Dermis blood vessel endothelial cell (primary cell): ENCODE measurements at regions not wholly inside any gene's neighbourhood (a gene's known extent, or its start where the extent isn't known, plus 50 kb on each side); places are given as distances from the start of the nearest gene placed in this dataset.
"Not testable (repeated sequence)": the region's sequence is repeated elsewhere in the genome, so short reads cannot be mapped to it uniquely, and the experiment has no call there.

Experiments
- DNase-seq: peaks from one replicate; pipeline ENCODE4 v3.0.0; 2010

GRCh38 chr4:112058433-112058832 lies 86.8 kb upstream of the FAM241A start:
- peak; percentile 53 for DNase-seq

- peak; percentile 63 for DNase-seq
These were observed 85.0 kb upstream of the FAM241A start for GRCh38 chr4:112060212-112060611.

GRCh38 chr4:112061207-112061817 lies 83.9 kb upstream of the FAM241A start:
- no peak for DNase-seq

GRCh38 chr4:112063260-112063659 lies 82.0 kb upstream of the FAM241A start:
- peak; percentile 45 for DNase-seq

- no peak for DNase-seq
These were observed 76.1 kb upstream of the FAM241A start for GRCh38 chr4:112069110-112069509.

GRCh38 chr4:112073181-112073580 lies 72.1 kb upstream of the FAM241A start:
- no peak for DNase-seq

- peak; percentile 82 for DNase-seq
These were observed 70.0 kb upstream of the FAM241A start for GRCh38 chr4:112075129-112075753.

GRCh38 chr4:112075906-112076305 lies 69.3 kb upstream of the FAM241A start:
- DNase-seq, result no peak

GRCh38 chr4:112076919-112077608 lies 68.2 kb upstream of the FAM241A start:
- DNase-seq, result no peak

- no peak for DNase-seq
These were observed 67.5 kb upstream of the FAM241A start for GRCh38 chr4:112077743-112078142.

GRCh38 chr4:112082954-112083586 lies 62.2 kb upstream of the FAM241A start:
- peak; percentile 99 for DNase-seq

GRCh38 chr4:112083587-112084347 lies 61.5 kb upstream of the FAM241A start:
- DNase-seq, result peak; percentile 64

GRCh38 chr4:112085156-112086035 lies 59.9 kb upstream of the FAM241A start:
- DNase-seq, result peak; percentile 38

- no peak for DNase-seq
These were observed 59.2 kb upstream of the FAM241A start for GRCh38 chr4:112086036-112086434.

- not testable (repeated sequence) for DNase-seq
These were observed 58.6 kb upstream of the FAM241A start for GRCh38 chr4:112086661-112087060.

- not testable (repeated sequence) for DNase-seq
These were observed 52.9 kb upstream of the FAM241A start for GRCh38 chr4:112092330-112092729.

- no peak for DNase-seq
These were observed 51.5 kb upstream of the FAM241A start for GRCh38 chr4:112093636-112094202.

- no peak for DNase-seq
These were observed 50.9 kb upstream of the FAM241A start for GRCh38 chr4:112094330-112094729.
